ENCODE measurements at regions not wholly inside any gene's neighbourhood (a gene's known extent, or its start where the extent isn't known, plus 50 kb on each side); places are given as distances from the start of the nearest gene placed in this dataset.

- H3K4me1 ChIP-seq (ENCODE audit: control extremely low read depth in 1 of 4, control insufficient read depth in 4 of 4, insufficient read depth in 4 of 4, low read length in 3 of 4): no peaks in the 10 kb centered on the region
- ChIA-PET CTCF (interaction anchor here (2.1 kb wide), 1 partner anchor 11 kb away, joined by 5 read pairs; no protein-coding TSS in a partner anchor), POLR2A (no interaction called here)
- DNase-seq: no peak
- H3K27ac ChIP-seq (ENCODE audit: insufficient read depth in 1 of 2, low read depth in 1 of 2, low read length in 2 of 2, poor library complexity in 1 of 2, severe bottlenecking in 2 of 2): no peak overlapping the region
- H3K4me3 ChIP-seq (ENCODE audit: control insufficient read depth in 1 of 7, extremely low read depth in 1 of 7, insufficient read depth in 4 of 7, low read depth in 2 of 7, low read length in 6 of 7): no peak overlapping the region
- peaks cover 0 to 4% (median 0%) of the 10 kb centered on the region in 5 experiments for H3K9me3 ChIP-seq (ENCODE audit: control extremely low read depth in 1 of 5, control insufficient read depth in 4 of 5, insufficient read depth in 2 of 5, low read depth in 1 of 5, low read length in 4 of 5)
- no peaks in the 10 kb centered on the region for H3K36me3 ChIP-seq (ENCODE audit: control insufficient read depth in 4 of 4, insufficient read depth in 4 of 4, low read length in 3 of 4)
- WGBS (ENCODE audit: insufficient coverage): 100% methylated on average over 1 of the region's 1 CpG
- H3K27me3 ChIP-seq (replicated peaks in 2 of 5; ENCODE audit: control insufficient read depth in 4 of 5, insufficient read depth in 5 of 5, low read length in 4 of 5): peaks cover 0 to 70% (median 9%) of the 10 kb centered on the region in 5 experiments
These were observed 142.8 kb downstream of the BARX1 start for GRCh38 chr9:93812410-93812668.

- ChIA-PET POLR2A (no interaction called here), CTCF (no interaction called here)
- 59% methylated on average over 36 of the region's 45 CpGs for WGBS (ENCODE audit: insufficient coverage)
- no peak for DNase-seq
- Histone ChIP-seq H3K36me3 (ENCODE audit: control insufficient read depth in 4 of 4, insufficient read depth in 4 of 4, low read length in 3 of 4) (no peaks in the 10 kb centered on the region), H3K4me1 (ENCODE audit: control extremely low read depth in 1 of 4, control insufficient read depth in 4 of 4, insufficient read depth in 4 of 4, low read length in 3 of 4) (no peaks in the 10 kb centered on the region), H3K4me3 (ENCODE audit: control insufficient read depth in 1 of 7, extremely low read depth in 1 of 7, insufficient read depth in 4 of 7, low read depth in 2 of 7, low read length in 6 of 7) (no peak overlapping the region), H3K27ac (ENCODE audit: insufficient read depth in 1 of 2, low read depth in 1 of 2, low read length in 2 of 2, poor library complexity in 1 of 2, severe bottlenecking in 2 of 2) (no peak overlapping the region), H3K9me3 (ENCODE audit: control extremely low read depth in 1 of 5, control insufficient read depth in 4 of 5, insufficient read depth in 2 of 5, low read depth in 1 of 5, low read length in 4 of 5) (peaks cover 0 to 4% (median 0%) of the 10 kb centered on the region in 5 experiments), H3K27me3 (replicated peaks in 2 of 5; ENCODE audit: control insufficient read depth in 4 of 5, insufficient read depth in 5 of 5, low read length in 4 of 5) (peaks cover 0 to 56% (median 9%) of the 10 kb centered on the region in 5 experiments)
These were observed 144.9 kb downstream of the BARX1 start for GRCh38 chr9:93810028-93810971.

- peaks cover 0 to 46% (median 8%) of the 10 kb centered on the region in 5 experiments for H3K27me3 ChIP-seq (replicated peaks in 2 of 5; ENCODE audit: control insufficient read depth in 4 of 5, insufficient read depth in 5 of 5, low read length in 4 of 5)
- no peak overlapping the region for H3K4me3 ChIP-seq (ENCODE audit: control insufficient read depth in 1 of 7, extremely low read depth in 1 of 7, insufficient read depth in 4 of 7, low read depth in 2 of 7, low read length in 6 of 7)
- H3K4me1 ChIP-seq (ENCODE audit: control extremely low read depth in 1 of 4, control insufficient read depth in 4 of 4, insufficient read depth in 4 of 4, low read length in 3 of 4): no peaks in the 10 kb centered on the region
- peaks cover 0 to 4% (median 0%) of the 10 kb centered on the region in 5 experiments for H3K9me3 ChIP-seq (ENCODE audit: control extremely low read depth in 1 of 5, control insufficient read depth in 4 of 5, insufficient read depth in 2 of 5, low read depth in 1 of 5, low read length in 4 of 5)
- H3K36me3 ChIP-seq (ENCODE audit: control insufficient read depth in 4 of 4, insufficient read depth in 4 of 4, low read length in 3 of 4): no peaks in the 10 kb centered on the region
- 92% methylated on average over 9 of the region's 12 CpGs for WGBS (ENCODE audit: insufficient coverage)
- no peak overlapping the region for H3K27ac ChIP-seq (ENCODE audit: insufficient read depth in 1 of 2, low read depth in 1 of 2, low read length in 2 of 2, poor library complexity in 1 of 2, severe bottlenecking in 2 of 2)
- ChIA-PET POLR2A (no interaction called here), CTCF (no interaction called here)
- no peak for DNase-seq
These were observed 145.8 kb downstream of the BARX1 start for GRCh38 chr9:93809204-93809940.

GRCh38 chr9:93808115-93809029 lies 146.8 kb downstream of the BARX1 start:
- 82% methylated on average over 6 of the region's 10 CpGs for WGBS (ENCODE audit: insufficient coverage)
- ChIA-PET POLR2A (no interaction called here), CTCF (no interaction called here)
- Histone ChIP-seq H3K27ac (ENCODE audit: insufficient read depth in 1 of 2, low read depth in 1 of 2, low read length in 2 of 2, poor library complexity in 1 of 2, severe bottlenecking in 2 of 2) (no peak overlapping the region), H3K27me3 (replicated peaks in 2 of 5; ENCODE audit: control insufficient read depth in 4 of 5, insufficient read depth in 5 of 5, low read length in 4 of 5) (peaks cover 0 to 36% (median 6%) of the 10 kb centered on the region in 5 experiments), H3K4me1 (ENCODE audit: control extremely low read depth in 1 of 4, control insufficient read depth in 4 of 4, insufficient read depth in 4 of 4, low read length in 3 of 4) (no peaks in the 10 kb centered on the region), H3K36me3 (ENCODE audit: control insufficient read depth in 4 of 4, insufficient read depth in 4 of 4, low read length in 3 of 4) (no peaks in the 10 kb centered on the region), H3K9me3 (ENCODE audit: control extremely low read depth in 1 of 5, control insufficient read depth in 4 of 5, insufficient read depth in 2 of 5, low read depth in 1 of 5, low read length in 4 of 5) (peaks cover 0 to 4% (median 0%) of the 10 kb centered on the region in 5 experiments), H3K4me3 (ENCODE audit: control insufficient read depth in 1 of 7, extremely low read depth in 1 of 7, insufficient read depth in 4 of 7, low read depth in 2 of 7, low read length in 6 of 7) (no peak overlapping the region)
- DNase-seq: no peak

GRCh38 chr9:93807166-93808074 lies 147.7 kb downstream of the BARX1 start:
- POLR2A ChIA-PET: no interaction called here
- Histone ChIP-seq H3K27me3 (replicated peaks in 2 of 5; ENCODE audit: control insufficient read depth in 4 of 5, insufficient read depth in 5 of 5, low read length in 4 of 5) (peaks cover 0 to 29% (median 5%) of the 10 kb centered on the region in 5 experiments), H3K27ac (ENCODE audit: insufficient read depth in 1 of 2, low read depth in 1 of 2, low read length in 2 of 2, poor library complexity in 1 of 2, severe bottlenecking in 2 of 2) (no peak overlapping the region), H3K4me1 (ENCODE audit: control extremely low read depth in 1 of 4, control insufficient read depth in 4 of 4, insufficient read depth in 4 of 4, low read length in 3 of 4) (no peaks in the 10 kb centered on the region), H3K36me3 (ENCODE audit: control insufficient read depth in 4 of 4, insufficient read depth in 4 of 4, low read length in 3 of 4) (no peaks in the 10 kb centered on the region), H3K9me3 (ENCODE audit: control extremely low read depth in 1 of 5, control insufficient read depth in 4 of 5, insufficient read depth in 2 of 5, low read depth in 1 of 5, low read length in 4 of 5) (peaks cover 0 to 4% (median 0%) of the 10 kb centered on the region in 5 experiments), H3K4me3 (ENCODE audit: control insufficient read depth in 1 of 7, extremely low read depth in 1 of 7, insufficient read depth in 4 of 7, low read depth in 2 of 7, low read length in 6 of 7) (no peak overlapping the region)
- no peak for DNase-seq
- CTCF ChIA-PET: interaction anchor here (1.2 kb wide), 1 partner anchor 18 kb away, joined by 3 read pairs; no protein-coding TSS in a partner anchor
- 53% methylated on average over 8 of the region's 14 CpGs for WGBS (ENCODE audit: insufficient coverage)

- WGBS (ENCODE audit: insufficient coverage): 92% methylated on average over 7 of the region's 7 CpGs
- peaks cover 0 to 4% (median 0%) of the 10 kb centered on the region in 5 experiments for H3K9me3 ChIP-seq (ENCODE audit: control extremely low read depth in 1 of 5, control insufficient read depth in 4 of 5, insufficient read depth in 2 of 5, low read depth in 1 of 5, low read length in 4 of 5)
These were observed 153.4 kb downstream of the BARX1 start for GRCh38 chr9:93801581-93802284.

More at GRCh38 chr9:93801581-93802284, 153.4 kb downstream of the BARX1 start:
- no peaks in the 10 kb centered on the region for H3K36me3 ChIP-seq (ENCODE audit: control insufficient read depth in 4 of 4, insufficient read depth in 4 of 4, low read length in 3 of 4)
- H3K4me1 ChIP-seq (ENCODE audit: control extremely low read depth in 1 of 4, control insufficient read depth in 4 of 4, insufficient read depth in 4 of 4, low read length in 3 of 4): no peaks in the 10 kb centered on the region
- no peak overlapping the region for H3K4me3 ChIP-seq (ENCODE audit: control insufficient read depth in 1 of 7, extremely low read depth in 1 of 7, insufficient read depth in 4 of 7, low read depth in 2 of 7, low read length in 6 of 7)
- CTCF ChIA-PET: interaction anchor here (0.6 kb wide), 1 partner anchor 107 kb away, joined by 3 read pairs; no protein-coding TSS in a partner anchor
- no peak overlapping the region for H3K27ac ChIP-seq (ENCODE audit: insufficient read depth in 1 of 2, low read depth in 1 of 2, low read length in 2 of 2, poor library complexity in 1 of 2, severe bottlenecking in 2 of 2)
- no peak for DNase-seq
- H3K27me3 ChIP-seq (replicated peaks in 2 of 5; ENCODE audit: control insufficient read depth in 4 of 5, insufficient read depth in 5 of 5, low read length in 4 of 5): peaks cover 0 to 2% (median 0%) of the 10 kb centered on the region in 5 experiments
- POLR2A ChIA-PET: no interaction called here
